Activated naive CD4-positive, alpha-beta T cell treated with anti-CD3 and anti-CD28 coated beads, Interleukin-2, amount 10 ng/mL, durations not matched to agents 7 days and 5 days (primary cell): ENCODE measurements at regions not wholly inside any gene's neighbourhood (a gene's known extent, or its start where the extent isn't known, plus 50 kb on each side); places are given as distances from the start of the nearest gene placed in this dataset.

ENCODE experiments used
- CTCF ChIA-PET: fragments of 350-600 bp; sonication (Branson Sonifier 250); formaldehyde crosslinking; loops from one replicate; lab custom pipeline; 2021; ENCODE audit warnings: antibody characterized with exemption; lab: Charles Lee
- DNase-seq: peaks from one replicate; pipeline ENCODE4 v3.0.0-alpha.2; 2020
- H3K27ac Mint-ChIP-seq: one replicate; pipeline ENCODE4 v1.8.0; 2021; ENCODE audit warnings: mild to moderate bottlenecking, moderate library complexity, mixed read lengths
- H3K27me3 Mint-ChIP-seq: one replicate; pipeline ENCODE4 v1.8.0; 2021; ENCODE audit warnings: mild to moderate bottlenecking, mixed read lengths
- H3K36me3 Mint-ChIP-seq: one replicate; pipeline ENCODE4 v1.8.0; 2021; ENCODE audit warnings: mixed read lengths
- H3K4me1 Mint-ChIP-seq: one replicate; pipeline ENCODE4 v1.8.0; 2021; ENCODE audit warnings: mixed read lengths
- H3K4me3 Mint-ChIP-seq: one replicate; pipeline ENCODE4 v1.8.0; 2021; ENCODE audit warnings: mild to moderate bottlenecking, moderate library complexity, mixed read lengths
- H3K9me3 Mint-ChIP-seq: one replicate; pipeline ENCODE4 v1.8.0; 2021; ENCODE audit warnings: mixed read lengths

DNA sequence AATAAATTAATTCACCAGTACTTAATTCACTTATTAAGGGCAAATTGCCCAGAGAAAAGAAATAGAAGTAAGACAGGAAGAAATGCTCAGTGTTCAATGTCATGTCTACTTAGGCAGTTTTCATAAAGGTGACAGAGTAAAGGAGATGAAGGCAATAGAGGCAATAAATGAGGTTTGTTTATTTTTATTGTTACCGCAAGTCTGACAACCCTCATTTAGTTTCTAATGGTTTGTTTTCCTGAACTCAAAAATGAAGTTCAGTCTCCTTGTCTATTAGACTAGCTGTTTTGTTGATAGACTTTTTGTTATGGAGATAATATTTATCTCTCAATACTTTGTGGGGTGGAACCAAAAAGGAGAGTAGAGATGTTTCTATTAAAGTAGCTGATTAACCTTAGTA is 258.3 kb downstream of the C3orf38 start:
- Mint-ChIP-seq H3K9me3 (no peaks in the 10 kb centered on the region), H3K27ac (no peak overlapping the region), H3K4me1 (peaks cover 24% of the 10 kb centered on the region), H3K27me3 (no peaks in the 10 kb centered on the region), H3K4me3 (no peak overlapping the region), H3K36me3 (no peaks in the 10 kb centered on the region)
- CTCF ChIA-PET = no interaction called here
- DNase-seq = no peak

DNA sequence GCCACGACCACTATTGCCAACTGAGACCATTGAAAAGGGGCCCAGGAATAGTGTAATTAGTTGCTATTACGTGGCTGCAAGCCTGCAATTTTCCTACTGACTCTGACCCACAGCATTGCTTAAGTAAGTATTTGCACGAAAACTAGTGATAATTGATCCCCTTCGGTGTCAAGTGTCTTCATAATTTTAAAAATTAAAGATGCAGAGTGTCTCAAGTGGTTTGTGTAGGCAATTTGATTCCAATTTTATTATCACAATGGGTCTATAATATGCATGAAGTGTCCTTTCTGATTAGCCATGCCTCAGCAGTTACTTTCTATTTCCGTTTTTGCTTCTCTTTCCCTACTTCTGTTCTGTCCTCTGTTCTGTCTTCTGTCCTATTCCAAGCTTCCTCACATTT is 259.2 kb downstream of the C3orf38 start:
- no peak overlapping the region for H3K27ac Mint-ChIP-seq
- H3K27me3 Mint-ChIP-seq = no peaks in the 10 kb centered on the region
- no peaks in the 10 kb centered on the region for H3K36me3 Mint-ChIP-seq
- DNase-seq = no peak
- H3K4me3 Mint-ChIP-seq = no peak overlapping the region
- CTCF ChIA-PET = no interaction called here
- peaks cover 24% of the 10 kb centered on the region for H3K4me1 Mint-ChIP-seq
- H3K9me3 Mint-ChIP-seq = no peaks in the 10 kb centered on the region

DNA sequence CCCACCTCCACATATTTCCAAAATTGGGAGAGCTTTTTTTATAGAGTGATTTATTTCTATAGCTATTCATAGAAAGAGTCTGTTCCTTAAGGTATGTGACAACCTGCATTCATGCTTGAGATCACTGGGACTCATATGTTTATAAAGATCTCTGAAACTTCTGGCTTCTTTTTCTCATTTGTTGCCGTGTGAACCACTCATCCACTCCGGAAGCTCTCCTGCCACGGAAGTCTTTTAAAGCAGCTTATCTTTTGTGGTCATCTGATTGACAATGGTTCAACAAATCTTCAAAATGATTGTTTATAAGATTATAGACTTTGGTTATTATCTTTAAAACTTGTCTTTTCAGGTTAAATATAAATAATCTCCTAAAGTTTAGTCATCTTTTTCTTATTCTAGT is 260.5 kb downstream of the C3orf38 start:
- H3K9me3 Mint-ChIP-seq = no peaks in the 10 kb centered on the region
- H3K27ac Mint-ChIP-seq = no peak overlapping the region
- CTCF ChIA-PET = no interaction called here
- peaks cover 19% of the 10 kb centered on the region for H3K4me1 Mint-ChIP-seq
- peak; percentile 25 for DNase-seq
- no peak overlapping the region for H3K4me3 Mint-ChIP-seq
- no peaks in the 10 kb centered on the region for H3K27me3 Mint-ChIP-seq
- no peaks in the 10 kb centered on the region for H3K36me3 Mint-ChIP-seq

DNA sequence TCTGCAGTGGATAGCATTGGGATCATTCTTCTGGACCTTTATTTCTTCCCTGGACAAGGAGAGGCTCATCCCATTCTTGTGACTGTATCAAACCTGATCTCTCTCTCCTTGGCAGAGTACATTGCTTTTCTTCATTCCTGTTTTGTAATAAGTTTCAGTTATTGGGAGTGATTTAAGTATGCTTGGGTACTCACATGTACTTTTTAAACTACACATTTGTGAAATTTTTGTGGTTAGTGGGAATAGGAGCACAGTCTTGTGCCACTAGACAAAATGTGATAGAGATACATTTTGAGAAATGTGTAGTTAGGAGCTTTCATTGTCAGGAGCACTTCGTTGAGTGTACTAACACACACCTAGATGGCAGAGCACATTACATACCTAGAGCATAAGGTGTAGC is 262.6 kb downstream of the C3orf38 start:
- Mint-ChIP-seq H3K27me3 (no peaks in the 10 kb centered on the region), H3K4me1 (peaks cover 17% of the 10 kb centered on the region), H3K36me3 (no peaks in the 10 kb centered on the region), H3K4me3 (no peak overlapping the region), H3K27ac (no peak overlapping the region), H3K9me3 (no peaks in the 10 kb centered on the region)
- DNase-seq = no peak
- CTCF ChIA-PET = no interaction called here

DNA sequence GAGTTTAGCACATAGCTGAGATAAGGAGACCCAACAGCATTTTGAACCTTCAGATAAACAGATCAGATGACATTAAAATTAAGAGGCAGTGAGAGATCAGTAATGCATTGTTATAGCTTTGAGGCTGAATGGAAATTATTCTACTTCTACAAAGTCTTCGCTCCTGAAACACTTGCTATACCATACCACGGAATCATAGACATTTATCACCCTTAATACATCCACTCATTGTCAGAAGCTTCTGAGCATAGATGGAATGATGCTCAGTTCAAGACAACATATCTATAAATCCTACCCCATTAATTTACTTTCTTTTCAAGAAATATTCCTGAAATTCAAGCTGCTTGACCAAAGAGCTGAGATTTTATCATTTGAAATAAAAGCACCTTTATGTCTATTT is 266.7 kb downstream of the C3orf38 start:
- Mint-ChIP-seq H3K4me1 (no peaks in the 10 kb centered on the region), H3K9me3 (no peaks in the 10 kb centered on the region), H3K36me3 (no peaks in the 10 kb centered on the region), H3K4me3 (no peak overlapping the region), H3K27me3 (no peaks in the 10 kb centered on the region), H3K27ac (no peak overlapping the region)
- DNase-seq = no peak
- CTCF ChIA-PET = no interaction called here

DNA sequence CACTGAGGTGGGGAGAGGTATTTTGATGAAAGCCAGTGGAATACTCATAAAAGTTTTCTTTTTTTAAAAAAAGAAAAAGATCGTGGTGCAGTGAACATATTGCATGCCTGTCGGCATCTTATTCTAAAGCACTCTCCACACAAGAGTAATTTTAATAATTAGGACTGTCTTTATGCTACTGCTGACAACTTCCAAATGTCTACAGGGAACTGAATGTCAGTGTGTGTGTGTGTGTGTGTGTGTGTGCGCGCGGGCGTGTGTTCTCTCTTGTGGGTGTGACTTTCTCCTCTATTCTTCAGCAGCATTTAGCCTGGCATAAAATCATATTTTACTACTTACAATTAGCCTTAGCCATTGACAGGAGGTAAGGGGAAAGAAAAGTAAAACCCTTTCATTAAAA is 268.5 kb downstream of the C3orf38 start:
- H3K36me3 Mint-ChIP-seq = no peaks in the 10 kb centered on the region
- no peaks in the 10 kb centered on the region for H3K9me3 Mint-ChIP-seq
- H3K27ac Mint-ChIP-seq = no peak overlapping the region
- H3K4me3 Mint-ChIP-seq = no peak overlapping the region
- CTCF ChIA-PET = no interaction called here
- H3K4me1 Mint-ChIP-seq = no peaks in the 10 kb centered on the region
- DNase-seq = no peak
- no peaks in the 10 kb centered on the region for H3K27me3 Mint-ChIP-seq

DNA sequence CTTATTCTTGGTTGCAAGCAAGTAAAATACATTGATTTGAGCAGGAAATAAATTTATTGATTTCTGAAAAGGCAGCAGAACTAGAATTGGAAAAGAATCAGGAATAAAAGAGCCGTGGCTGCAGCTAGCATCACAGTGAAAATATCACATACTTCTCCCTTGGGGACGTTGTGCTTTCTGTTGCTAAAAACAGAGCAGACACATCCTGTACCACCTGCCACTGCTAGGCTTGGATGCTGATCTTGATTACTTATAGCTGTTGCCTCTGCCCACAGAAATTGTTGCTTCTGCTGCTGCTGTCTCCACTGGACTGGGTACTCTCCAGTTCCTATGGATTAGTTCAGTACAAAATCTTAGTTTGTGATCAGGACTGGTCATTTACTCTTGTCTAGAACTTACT is 283.8 kb downstream of the C3orf38 start:
- Mint-ChIP-seq H3K36me3 (no peaks in the 10 kb centered on the region), H3K4me1 (no peaks in the 10 kb centered on the region), H3K9me3 (no peaks in the 10 kb centered on the region), H3K27me3 (no peaks in the 10 kb centered on the region), H3K4me3 (no peak overlapping the region), H3K27ac (no peak overlapping the region)
- CTCF ChIA-PET = no interaction called here
- no peak for DNase-seq

DNA sequence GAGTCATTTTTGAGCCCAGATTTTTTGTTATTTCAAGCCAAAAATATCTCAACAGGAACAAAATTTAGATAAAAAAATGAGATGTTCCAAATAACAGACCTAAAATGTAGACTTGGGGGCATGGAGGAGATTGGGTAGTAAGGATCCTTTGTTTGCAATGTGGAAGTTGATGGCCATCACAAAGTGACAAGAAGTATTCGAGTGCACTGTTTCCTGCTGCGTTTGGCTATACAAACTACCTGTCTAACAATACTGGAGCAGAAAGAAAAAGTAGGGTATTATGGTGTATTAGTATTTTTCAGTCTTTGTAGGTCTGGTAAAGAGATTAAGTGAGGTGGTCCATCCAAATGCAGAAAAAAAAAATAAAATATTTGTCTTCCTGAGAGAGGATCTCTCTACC is 284.2 kb downstream of the C3orf38 start:
- Mint-ChIP-seq H3K27me3 (no peaks in the 10 kb centered on the region), H3K4me3 (no peak overlapping the region)
- CTCF ChIA-PET = no interaction called here

DNA sequence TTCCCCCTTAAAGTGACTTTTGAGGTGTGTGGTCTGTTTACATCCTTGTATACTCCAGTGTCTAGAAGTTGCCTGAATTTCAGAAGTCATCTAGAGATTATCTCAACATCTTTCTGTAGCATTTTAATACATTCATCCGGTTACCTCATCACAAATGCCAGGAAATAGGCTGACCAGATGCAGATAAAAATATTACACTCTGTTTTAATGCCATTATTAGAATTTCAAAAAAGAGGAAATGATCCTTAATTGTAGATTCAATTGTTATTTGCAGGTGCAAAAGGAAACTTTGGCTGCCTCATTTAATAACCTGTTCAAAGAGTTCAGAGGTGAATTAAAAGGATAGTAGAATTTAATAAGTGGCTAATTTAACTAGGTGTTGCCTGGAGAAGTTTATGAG is 290.9 kb downstream of the C3orf38 start:
- no peaks in the 10 kb centered on the region for H3K9me3 Mint-ChIP-seq
- no peak overlapping the region for H3K27ac Mint-ChIP-seq
- no peaks in the 10 kb centered on the region for H3K36me3 Mint-ChIP-seq
- no peak overlapping the region for H3K4me3 Mint-ChIP-seq
- DNase-seq = no peak
- CTCF ChIA-PET = no interaction called here
- no peaks in the 10 kb centered on the region for H3K4me1 Mint-ChIP-seq
- no peaks in the 10 kb centered on the region for H3K27me3 Mint-ChIP-seq

More for the DNA sequence above, 284.2 kb downstream of the C3orf38 start:
- no peaks in the 10 kb centered on the region for H3K4me1 Mint-ChIP-seq
- H3K36me3 Mint-ChIP-seq = no peaks in the 10 kb centered on the region
- no peaks in the 10 kb centered on the region for H3K9me3 Mint-ChIP-seq
- no peak overlapping the region for H3K27ac Mint-ChIP-seq
- no peak for DNase-seq

DNA sequence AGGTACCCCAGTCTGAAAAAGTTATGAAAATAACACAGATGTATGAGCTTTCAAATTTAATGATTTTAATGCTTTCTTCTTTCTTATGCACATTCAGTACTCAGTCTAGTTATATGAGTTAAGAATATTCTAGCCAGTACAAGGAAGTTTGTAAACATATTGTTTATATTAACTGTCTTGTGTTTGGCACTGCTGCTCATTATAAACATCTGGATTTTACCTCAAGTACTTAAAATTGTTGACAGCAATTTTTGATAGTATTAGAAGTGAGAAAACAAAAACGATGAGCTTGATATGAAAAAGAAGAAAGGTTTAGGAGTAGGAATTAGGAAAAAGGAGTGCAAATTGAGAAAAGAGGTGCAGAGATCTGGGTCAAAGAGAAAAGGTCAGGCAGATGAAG is 293.3 kb downstream of the C3orf38 start:
- Mint-ChIP-seq H3K36me3 (no peaks in the 10 kb centered on the region), H3K4me3 (no peak overlapping the region), H3K27me3 (no peaks in the 10 kb centered on the region), H3K4me1 (no peaks in the 10 kb centered on the region), H3K9me3 (no peaks in the 10 kb centered on the region), H3K27ac (no peak overlapping the region)
- DNase-seq = no peak
- CTCF ChIA-PET = no interaction called here

DNA sequence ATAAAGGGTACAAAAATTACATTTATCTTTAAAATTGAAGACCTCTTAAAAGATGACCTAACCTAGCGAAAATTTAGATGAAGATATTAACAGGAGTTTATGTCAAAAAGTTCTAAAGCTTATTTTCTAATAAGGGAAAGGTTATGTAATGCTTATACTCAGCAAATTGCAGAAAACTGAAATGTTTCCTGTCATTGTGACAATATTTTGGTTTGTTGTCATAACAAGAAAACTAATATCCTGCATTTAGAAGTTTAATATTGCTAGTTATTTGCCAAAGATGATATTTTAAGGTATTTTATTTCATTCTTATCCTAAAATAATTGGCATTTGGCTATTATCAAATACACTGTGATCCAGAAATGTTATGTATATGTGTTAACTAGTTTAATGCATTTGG is 294.5 kb downstream of the C3orf38 start:
- CTCF ChIA-PET = no interaction called here
- H3K4me1 Mint-ChIP-seq = no peaks in the 10 kb centered on the region

DNA sequence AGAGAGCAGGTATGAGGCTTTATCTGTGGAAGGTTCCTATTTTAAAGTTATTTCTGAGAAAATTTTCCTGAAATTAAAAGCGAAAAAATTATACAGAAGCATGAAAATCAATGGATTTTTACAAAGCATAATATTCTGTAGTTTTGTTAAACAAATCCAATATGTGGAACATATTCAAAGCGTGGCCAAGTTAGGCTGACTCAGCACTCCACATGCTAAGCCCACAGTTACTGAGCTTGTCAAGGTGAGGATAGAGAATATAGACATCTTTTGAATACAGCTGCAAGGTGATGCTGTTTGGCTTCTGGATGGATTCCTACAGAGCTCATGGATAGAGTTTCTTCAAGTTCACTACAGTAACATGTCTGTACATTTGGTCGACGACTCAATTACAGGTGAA is 302.5 kb downstream of the C3orf38 start:
- Mint-ChIP-seq H3K27me3 (no peaks in the 10 kb centered on the region), H3K4me3 (no peak overlapping the region), H3K4me1 (no peaks in the 10 kb centered on the region), H3K36me3 (no peaks in the 10 kb centered on the region), H3K9me3 (no peaks in the 10 kb centered on the region), H3K27ac (no peak overlapping the region)
- CTCF ChIA-PET = no interaction called here
- DNase-seq = no peak

More for the DNA sequence above, 294.5 kb downstream of the C3orf38 start:
- Mint-ChIP-seq H3K27ac (no peak overlapping the region), H3K4me3 (no peak overlapping the region), H3K9me3 (no peaks in the 10 kb centered on the region), H3K36me3 (no peaks in the 10 kb centered on the region), H3K27me3 (no peaks in the 10 kb centered on the region)
- no peak for DNase-seq

DNA sequence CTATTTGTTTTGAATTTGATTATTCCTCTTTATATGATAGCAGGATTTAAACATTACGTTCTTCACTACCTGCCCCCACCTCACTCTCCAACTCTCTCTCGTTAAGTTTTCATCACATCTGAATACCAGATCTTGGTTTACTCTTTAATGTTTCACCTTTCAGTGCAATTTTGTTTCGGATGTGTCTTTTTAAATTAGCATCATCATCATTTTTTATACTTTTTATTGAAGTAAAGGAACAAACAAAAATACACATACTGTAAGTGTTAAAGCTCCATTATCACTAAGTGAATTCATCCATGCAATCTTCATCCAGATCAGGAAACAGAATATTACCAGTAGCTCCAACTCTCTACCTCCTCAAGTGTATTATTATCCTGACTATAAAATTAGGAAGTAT is 310.6 kb downstream of the C3orf38 start:
- Mint-ChIP-seq H3K4me3 (no peak overlapping the region), H3K27ac (no peak overlapping the region), H3K27me3 (no peaks in the 10 kb centered on the region), H3K9me3 (no peaks in the 10 kb centered on the region), H3K36me3 (no peaks in the 10 kb centered on the region), H3K4me1 (no peaks in the 10 kb centered on the region)
- CTCF ChIA-PET = no interaction called here
- DNase-seq = no peak

DNA sequence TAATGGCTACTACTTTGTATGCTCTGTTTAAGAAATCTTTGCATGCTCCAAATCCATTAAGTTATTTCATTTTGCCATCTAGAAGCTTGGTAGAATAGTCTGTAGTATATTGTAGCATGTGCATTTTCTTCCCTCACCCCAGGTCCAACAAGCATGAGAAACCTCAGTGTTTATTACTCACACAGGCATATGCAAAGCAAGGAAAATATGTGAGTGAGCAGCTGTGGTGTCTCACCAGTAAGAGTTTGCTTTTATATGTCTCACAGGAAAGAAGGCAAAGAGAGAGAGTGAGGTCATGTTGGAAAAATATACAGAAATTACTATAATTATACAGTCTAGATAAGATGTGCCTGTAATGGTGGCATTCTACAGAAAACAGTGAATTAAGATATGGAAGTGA is 312.5 kb downstream of the C3orf38 start:
- Mint-ChIP-seq H3K27me3 (no peaks in the 10 kb centered on the region), H3K4me1 (no peaks in the 10 kb centered on the region), H3K4me3 (no peak overlapping the region), H3K27ac (no peak overlapping the region), H3K9me3 (peaks cover 2% of the 10 kb centered on the region), H3K36me3 (no peaks in the 10 kb centered on the region)
- DNase-seq = no peak
- CTCF ChIA-PET = no interaction called here

DNA sequence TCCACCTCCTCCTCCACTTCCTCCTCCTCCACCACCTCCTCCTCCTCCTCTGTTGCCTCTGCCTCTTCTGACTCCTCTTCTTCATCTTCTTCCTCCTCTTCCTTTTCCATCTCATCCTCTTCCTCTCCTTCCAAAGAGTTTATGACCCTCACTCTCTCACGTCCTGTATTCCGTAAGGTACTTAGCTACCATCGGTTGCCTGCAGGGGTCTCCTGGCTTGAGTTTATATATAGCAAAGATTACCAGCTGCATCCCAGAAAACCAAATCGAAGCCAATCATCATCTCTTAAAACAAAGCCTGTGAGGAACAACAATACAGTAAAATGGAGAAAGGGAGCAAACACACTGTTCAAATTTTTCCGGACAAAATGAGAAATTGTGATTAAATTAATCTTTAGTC is 317.4 kb downstream of the C3orf38 start:
- CTCF ChIA-PET = no interaction called here
- Mint-ChIP-seq H3K9me3 (peaks cover 2% of the 10 kb centered on the region), H3K36me3 (no peaks in the 10 kb centered on the region), H3K27ac (no peak overlapping the region), H3K4me3 (no peak overlapping the region), H3K4me1 (no peaks in the 10 kb centered on the region), H3K27me3 (no peaks in the 10 kb centered on the region)
- no peak for DNase-seq

DNA sequence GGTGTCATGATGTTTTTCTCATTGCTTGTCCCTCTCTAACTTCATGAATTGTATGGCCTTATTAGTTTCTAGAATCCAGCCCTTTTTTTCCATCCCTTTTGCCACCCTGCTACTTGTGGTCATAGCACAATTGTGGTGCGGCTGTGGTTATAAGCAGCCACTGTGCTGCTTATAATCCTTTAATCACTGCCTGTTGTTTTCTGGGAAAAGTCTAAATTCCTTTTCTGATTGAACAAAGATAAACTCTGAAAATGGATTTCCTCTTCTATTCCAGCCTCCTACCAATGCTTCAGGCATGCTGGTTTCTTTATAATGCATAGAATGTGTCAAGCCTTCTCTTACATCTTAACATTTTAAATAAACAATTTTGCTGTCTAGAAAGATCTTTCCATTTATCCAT is 319.5 kb downstream of the C3orf38 start:
- CTCF ChIA-PET = no interaction called here
- Mint-ChIP-seq H3K27ac (no peak overlapping the region), H3K4me1 (no peaks in the 10 kb centered on the region), H3K4me3 (no peak overlapping the region), H3K9me3 (peaks cover 2% of the 10 kb centered on the region), H3K36me3 (no peaks in the 10 kb centered on the region), H3K27me3 (no peaks in the 10 kb centered on the region)
- DNase-seq = no peak
